Progenitor cell of endocrine pancreas (in vitro differentiated cells): ENCODE measurements at regions not wholly inside any gene's neighbourhood (a gene's known extent, or its start where the extent isn't known, plus 50 kb on each side); places are given as distances from the start of the nearest gene placed in this dataset.
"Not testable (repeated sequence)": the region's sequence is repeated elsewhere in the genome, so short reads cannot be mapped to it uniquely, and the experiment has no call there.

Experiments used
- DNase-seq: peaks from one replicate; pipeline ENCODE4 v3.0.0; 2021; ENCODE audit warnings: low spot score; ENCODE audit not compliant: unreplicated experiment
- H3K27ac Mint-ChIP-seq: 2 replicates; pipeline ENCODE4 v1.8.0; 2021; ENCODE audit warnings: mild to moderate bottlenecking, moderate library complexity, mixed read lengths
- H3K27me3 Mint-ChIP-seq: 2 replicates; pipeline ENCODE4 v1.8.0; 2021; ENCODE audit warnings: mixed read lengths
- H3K36me3 Mint-ChIP-seq: 2 replicates; pipeline ENCODE4 v1.8.0; 2022; ENCODE audit warnings: mixed read lengths; ENCODE audit not compliant: insufficient read depth
- H3K4me1 Mint-ChIP-seq: 2 replicates; pipeline ENCODE4 v1.8.0; 2021; ENCODE audit warnings: low read depth, mixed read lengths
- H3K4me3 Mint-ChIP-seq: 2 replicates; pipeline ENCODE4 v1.8.0; 2021; ENCODE audit warnings: low read depth, mild to moderate bottlenecking, moderate library complexity, mixed read lengths
- H3K9me3 Mint-ChIP-seq: 2 replicates; pipeline ENCODE4 v1.8.0; 2021; ENCODE audit warnings: low read depth, mixed read lengths
- CTCF ChIP-seq: fragments of 200-600 bp; sonication (generic); IDR thresholded peaks from one replicate; pipeline ENCODE4 v1.5.0; 2021; ENCODE audit warnings: antibody characterized with exemption, mild to moderate bottlenecking; ENCODE audit not compliant: unreplicated experiment

GRCh38 chr5:1606951-1607350 is 83.2 kb upstream of the LPCAT1 start:
- not testable (repeated sequence) for H3K27me3 Mint-ChIP-seq, H3K9me3 Mint-ChIP-seq

GRCh38 chr5:1603916-1604315 is 80.2 kb upstream of the LPCAT1 start:
- not testable (repeated sequence) for H3K4me3 Mint-ChIP-seq, DNase-seq, H3K27me3 Mint-ChIP-seq

More at GRCh38 chr5:1606951-1607350, 83.2 kb upstream of the LPCAT1 start:
- H3K4me1 Mint-ChIP-seq, H3K27ac Mint-ChIP-seq, H3K4me3 Mint-ChIP-seq, DNase-seq, H3K36me3 Mint-ChIP-seq: not testable (repeated sequence)

GRCh38 chr5:1601565-1601964 is 77.8 kb upstream of the LPCAT1 start:
- H3K4me1 Mint-ChIP-seq, result peaks cover 19% of the 10 kb centered on the region

More at GRCh38 chr5:1603916-1604315, 80.2 kb upstream of the LPCAT1 start:
- H3K36me3 Mint-ChIP-seq, H3K9me3 Mint-ChIP-seq, H3K4me1 Mint-ChIP-seq: not testable (repeated sequence)
- peak overlapping the region; percentile 26 for H3K27ac Mint-ChIP-seq

GRCh38 chr5:1598950-1599737 is 75.4 kb upstream of the LPCAT1 start:
- not testable (repeated sequence) for H3K27me3 Mint-ChIP-seq, H3K36me3 Mint-ChIP-seq, H3K9me3 Mint-ChIP-seq, H3K27ac Mint-ChIP-seq, H3K4me3 Mint-ChIP-seq, DNase-seq
- peak; percentile 42 for TF ChIP-seq CTCF
- H3K4me1 Mint-ChIP-seq, result peaks cover 21% of the 10 kb centered on the region

More at GRCh38 chr5:1601565-1601964, 77.8 kb upstream of the LPCAT1 start:
- not testable (repeated sequence) for H3K9me3 Mint-ChIP-seq, DNase-seq, H3K4me3 Mint-ChIP-seq, H3K27me3 Mint-ChIP-seq, H3K36me3 Mint-ChIP-seq
- TF ChIP-seq CTCF, result peak; percentile 31
- H3K27ac Mint-ChIP-seq, result peak overlapping the region; percentile 73

GRCh38 chr5:1597093-1597473 is 73.3 kb upstream of the LPCAT1 start:
- Mint-ChIP-seq H3K27ac (peak overlapping the region; percentile 84), H3K4me3 (peak overlapping the region; percentile 5), H3K4me1 (peaks cover 23% of the 10 kb centered on the region), H3K36me3 (peaks cover 11% of the 10 kb centered on the region)
- not testable (repeated sequence) for H3K27me3 Mint-ChIP-seq, H3K9me3 Mint-ChIP-seq, DNase-seq

GRCh38 chr5:1596462-1597092 is 72.8 kb upstream of the LPCAT1 start:
- not testable (repeated sequence) for DNase-seq
- peak overlapping the region; percentile 84 for H3K27ac Mint-ChIP-seq

GRCh38 chr5:1594357-1595106 is 70.8 kb upstream of the LPCAT1 start:
- Mint-ChIP-seq H3K36me3 (peaks cover 16% of the 10 kb centered on the region), H3K27me3 (no peaks in the 10 kb centered on the region), H3K4me1 (peaks cover 17% of the 10 kb centered on the region), H3K9me3 (no peaks in the 10 kb centered on the region), H3K27ac (no peak overlapping the region), H3K4me3 (peak overlapping the region; percentile 84)
- peak; percentile 68 for TF ChIP-seq CTCF
- DNase-seq, result peak; percentile 93

More at GRCh38 chr5:1596462-1597092, 72.8 kb upstream of the LPCAT1 start:
- H3K9me3 Mint-ChIP-seq, H3K4me3 Mint-ChIP-seq, H3K27me3 Mint-ChIP-seq: not testable (repeated sequence)
- H3K4me1 Mint-ChIP-seq, result peaks cover 23% of the 10 kb centered on the region
- H3K36me3 Mint-ChIP-seq, result peaks cover 15% of the 10 kb centered on the region
